HepG2 (cell line): ENCODE measurements at regions not wholly inside any gene's neighbourhood (a gene's known extent, or its start where the extent isn't known, plus 50 kb on each side); places are given as distances from the start of the nearest gene placed in this dataset.

ENCODE experiments used
- ATAC-seq: fragments of 200-7000 bp; cut with Tn5 transposase; 3 replicates; pipeline ENCODE4 v1.9.1; 2020; ENCODE audit warnings: mild to moderate bottlenecking, moderate library complexity
- BruUV-seq: library from RNA; stranded (reverse); fragments of 400-500 nt; replicated peaks from 2 replicates; lab custom pipeline; 2021; lab: Mats Ljungman, UMichigan
- CTCF ChIA-PET: fragments of 300-600 bp; formaldehyde crosslinking; extraction: SDS; loops from one replicate; lab custom pipeline; 2021; ENCODE audit warnings: low total read pairs, inconsistent platforms, low intra/inter-chr PET ratio; lab: Yijun Ruan, JAX
- POLR2A ChIA-PET: fragments of 350-600 bp; sonication (Branson Sonifier 250); formaldehyde crosslinking; loops from one replicate; lab custom pipeline; 2020; ENCODE audit warnings: antibody characterized with exemption, inconsistent platforms; lab: Yijun Ruan, JAX
- DNase-seq: peaks from one replicate; pipeline ENCODE4 v3.0.0-alpha.2; 2015; ENCODE audit warnings: low spot score
- FAIRE-seq: peaks from 3 replicates; lab custom pipeline; 2011; peaks lifted over from hg19 to GRCh38; lab: Jason Lieb, UNC
- H2AFZ ChIP-seq: one replicate; pipeline ENCODE4 v1.6.1; 2011; ENCODE audit warnings: low read length, inconsistent platforms
- H3K27ac ChIP-seq: fragments of 300-600 bp; 3 replicates; pipeline ENCODE4 v1.8.0; 2011; ENCODE audit warnings: mixed run types, mild to moderate bottlenecking, mixed read lengths, low read length, inconsistent platforms; ENCODE audit not compliant: insufficient read depth; ENCODE audit errors: extremely low read length
- H3K27me3 ChIP-seq, 2 experiments: fragments of 200-600 bp in 1 of 2; 2 replicates in 1 of 2; 3 replicates in 1 of 2; pipeline versions ENCODE4 v1.6.0 to v1.8.0; 2011; ENCODE audit warnings: low read length in 2 of 2, mild to moderate bottlenecking in 2 of 2, moderate library complexity in 2 of 2, inconsistent platforms in 1 of 2; ENCODE audit not compliant: insufficient read depth in 2 of 2, control insufficient read depth in 1 of 2
- H3K36me3 ChIP-seq, 2 experiments: fragments of 200-600 bp in 1 of 2; replicated peaks in 1 of 2; 2 replicates in 1 of 2; 3 replicates in 1 of 2; pipeline versions ENCODE4 v1.5.1 to v1.8.0; 2011; ENCODE audit warnings: low read length in 2 of 2, inconsistent platforms in 1 of 2; ENCODE audit not compliant: insufficient read depth in 2 of 2, control insufficient read depth in 1 of 2
- H3K4me1 ChIP-seq: 2 replicates; pipeline ENCODE4 v1.5.1; 2012; ENCODE audit warnings: low read length, inconsistent platforms; ENCODE audit not compliant: insufficient read depth
- H3K4me2 ChIP-seq: 2 replicates; pipeline ENCODE4 v1.6.0; 2011; ENCODE audit warnings: low read depth, low read length, inconsistent platforms
- H3K4me3 ChIP-seq, 3 experiments: fragments of 200-600 bp in 1 of 3; sonication (generic), shearing (Covaris generic) in 1 of 3; replicated peaks in 1 of 3; 2 replicates each; pipeline ENCODE4 v1.5.1; 2011 to 2016; ENCODE audit warnings: low read length in 3 of 3, inconsistent platforms in 2 of 3, low read depth in 2 of 3, mild to moderate bottlenecking in 2 of 3, control low read depth in 1 of 3, mixed read lengths in 1 of 3; ENCODE audit not compliant: insufficient read depth in 1 of 3
- H3K79me2 ChIP-seq: one replicate; pipeline ENCODE4 v1.6.1; 2011; ENCODE audit warnings: low read length, inconsistent platforms; ENCODE audit not compliant: insufficient read depth
- H3K9ac ChIP-seq: 2 replicates; pipeline ENCODE4 v1.6.0; 2011; ENCODE audit warnings: mild to moderate bottlenecking, low read depth, low read length, inconsistent platforms; ENCODE audit not compliant: insufficient read depth
- H3K9me3 ChIP-seq: 2 replicates; pipeline ENCODE4 v1.5.1; 2012; ENCODE audit warnings: mild to moderate bottlenecking, low read length
- H4K20me1 ChIP-seq: 2 replicates; pipeline ENCODE4 v1.6.0; 2011; ENCODE audit warnings: inconsistent platforms, mild to moderate bottlenecking, low read length, moderate library complexity; ENCODE audit not compliant: insufficient read depth
- CENPX ChIP-seq: sonication (generic); formaldehyde crosslinking; IDR thresholded peaks from 2 replicates; pipeline ENCODE4 v1.9.0; 2021; ENCODE audit warnings: mild to moderate bottlenecking, missing genetic modification reagents, moderate library complexity
- FOXP1 ChIP-seq, 2 experiments: fragments of 450-650 bp in 1 of 2; IDR thresholded peaks; 2 replicates each; pipeline ENCODE4 v1.6.1; 2017 to 2018; ENCODE audit warnings: antibody characterized with exemption in 1 of 2
- MLLT10 ChIP-seq: sonication (generic); formaldehyde crosslinking; IDR thresholded peaks from 2 replicates; pipeline ENCODE4 v1.4.0; 2020; ENCODE audit warnings: missing genetic modification reagents
- NKX3-1 ChIP-seq: sonication (generic); formaldehyde crosslinking; IDR thresholded peaks from 2 replicates; pipeline ENCODE4 v1.5.0; 2020; ENCODE audit warnings: missing genetic modification reagents
- ZNF382 ChIP-seq: sonication (generic); formaldehyde crosslinking; IDR thresholded peaks from 2 replicates; pipeline ENCODE4 v1.5.0; 2020; ENCODE audit warnings: missing genetic modification reagents, mild to moderate bottlenecking, borderline replicate concordance
- WGBS: methylation state at CpG from one replicate; pipeline ENCODE4 v1.1.6; 2017; ENCODE audit warnings: low lambda C conversion rate; 5-methylcytosine and 5-hydroxymethylcytosine counted together
- in situ Hi-C: cut with HindIII; loops from 2 replicates; pipeline ENCODE4 v1.10.0; 2017; ENCODE audit warnings: low pct_unique_long_range_greater_than_20kb; ENCODE audit not compliant: extremely low pct_ligation_motif_present
- intact Hi-C: fragments of 100-400 bp; cut with micrococcal nuclease; formaldehyde crosslinking; loops from one replicate; pipeline ENCODE4 v1.10.0; 2022; ENCODE audit not compliant: unreplicated experiment

GRCh38 chr10:83927166-83927565 lies 212.1 kb upstream of the GHITM start:
- no peaks in the 10 kb centered on the region for H3K4me1 ChIP-seq
- H3K36me3 ChIP-seq = no peaks in the 10 kb centered on the region
- H3K79me2 ChIP-seq = no peaks in the 10 kb centered on the region
- ATAC-seq = no peak
- TF ChIP-seq FOXP1 (IDR thresholded peaks at IDR 0.05) = no peak
- TF ChIP-seq FOXP1 (CRISPR knock-in tag; IDR thresholded peaks at IDR 0.05) = no peak
- TF ChIP-seq ZNF382 (CRISPR knock-in tag) = no peak
- TF ChIP-seq NKX3-1 (CRISPR knock-in tag) = no peak
- no peak for TF ChIP-seq CENPX (CRISPR knock-in tag)
- TF ChIP-seq, all 625 proteins: peak for 0
- intact Hi-C loops (no loop called here), in situ Hi-C loops (no loop called here)
- POLR2A ChIA-PET = no interaction called here
- no peak overlapping the region for H2AFZ ChIP-seq
- BruUV-seq = no TSS peak
- no peak overlapping the region for H3K27ac ChIP-seq
- CTCF ChIA-PET = no interaction called here
- H3K9ac ChIP-seq = no peak overlapping the region
- H4K20me1 ChIP-seq = no peaks in the 10 kb centered on the region
- no peaks in the 10 kb centered on the region; a peak in 1 of 5 replicates for H3K27me3 ChIP-seq
- FAIRE-seq (no peak), DNase-seq (no peak)
- WGBS = 0% methylated on average over 2 of the region's 2 CpGs
- no peak overlapping the region for H3K4me2 ChIP-seq
- H3K4me3 ChIP-seq = no peak overlapping the region
- no peaks in the 10 kb centered on the region for H3K9me3 ChIP-seq

DNA sequence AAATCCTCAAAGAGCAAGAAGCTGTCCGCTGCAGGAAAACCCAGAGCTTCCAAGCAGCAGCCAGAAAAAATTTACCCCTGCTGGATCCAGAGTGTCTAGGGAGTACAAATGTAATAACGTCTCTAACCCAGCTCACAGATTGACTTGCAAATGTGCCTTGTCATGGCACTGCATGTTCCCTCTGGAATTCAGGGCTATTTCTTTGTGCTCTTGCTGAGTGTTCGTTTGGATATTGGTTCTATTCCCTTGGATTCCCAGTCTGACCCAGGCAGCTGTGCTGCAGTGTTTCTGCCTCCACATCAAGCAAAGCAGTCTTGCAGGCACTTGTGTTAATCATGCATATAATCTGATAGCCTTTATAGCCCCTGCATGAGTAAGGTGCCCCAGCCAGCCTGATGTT lies 209.9 kb upstream of the GHITM start:
- TF ChIP-seq MLLT10 (CRISPR knock-in tag) = no peak
- CTCF ChIA-PET = no interaction called here

More for the DNA sequence above, 209.9 kb upstream of the GHITM start:
- Histone ChIP-seq H4K20me1 (no peaks in the 10 kb centered on the region), H3K4me2 (no peak overlapping the region), H3K9me3 (no peaks in the 10 kb centered on the region), H3K79me2 (no peaks in the 10 kb centered on the region), H3K4me3 (no peak overlapping the region), H3K36me3 (no peaks in the 10 kb centered on the region), H3K4me1 (no peaks in the 10 kb centered on the region), H3K27ac (no peak overlapping the region), H3K27me3 (no peaks in the 10 kb centered on the region; a peak in 1 of 5 replicates), H3K9ac (no peak overlapping the region), H2AFZ (no peak overlapping the region)
- intact Hi-C loops = no loop called here
- FAIRE-seq = no peak
- 11% methylated on average over 3 of the region's 3 CpGs for WGBS
- ATAC-seq = no peak
- no peak for DNase-seq
- BruUV-seq = no TSS peak
- POLR2A ChIA-PET = no interaction called here
- in situ Hi-C loops = no loop called here
